Stimulated activated CD8-positive, alpha-beta memory T cell treated with anti-CD3 and anti-CD28 coated beads, Interleukin-12 subunit alpha, Interleukin-12 subunit beta, amount 100 ng/mL, for 24 hours (primary cell): ENCODE measurements at regions not wholly inside any gene's neighbourhood (a gene's known extent, or its start where the extent isn't known, plus 50 kb on each side); places are given as distances from the start of the nearest gene placed in this dataset.

ENCODE experiments used
- DNase-seq: peaks from one replicate; pipeline ENCODE4 v3.0.0-alpha.2; 2020; ENCODE audit errors: extremely low read depth

- DNase-seq = no peak
These were observed 152.0 kb downstream of the ETS2 start for GRCh38 chr21:38957575-38958322.

GRCh38 chr21:38956856-38957571 lies 151.3 kb downstream of the ETS2 start:
- DNase-seq = no peak

- DNase-seq = no peak
These were observed 150.8 kb downstream of the ETS2 start for GRCh38 chr21:38956521-38956855.

- no peak for DNase-seq
These were observed 150.3 kb downstream of the ETS2 start for GRCh38 chr21:38956007-38956406.

GRCh38 chr21:38955495-38955894 lies 149.8 kb downstream of the ETS2 start:
- no peak for DNase-seq

- DNase-seq = no peak
These were observed 148.9 kb downstream of the ETS2 start for GRCh38 chr21:38954588-38955004.

- no peak for DNase-seq
These were observed 147.8 kb downstream of the ETS2 start for GRCh38 chr21:38953516-38953915.

GRCh38 chr21:38952890-38953289 lies 147.2 kb downstream of the ETS2 start:
- no peak for DNase-seq

- no peak for DNase-seq
These were observed 145.5 kb downstream of the ETS2 start for GRCh38 chr21:38951095-38951730.

- DNase-seq = no peak
These were observed 144.8 kb downstream of the ETS2 start for GRCh38 chr21:38950435-38951094.

GRCh38 chr21:38949070-38949380 lies 143.3 kb downstream of the ETS2 start:
- no peak for DNase-seq

GRCh38 chr21:38948377-38949069 lies 142.8 kb downstream of the ETS2 start:
- no peak for DNase-seq

- no peak for DNase-seq
These were observed 140.0 kb downstream of the ETS2 start for GRCh38 chr21:38945545-38946245.

- DNase-seq = no peak
These were observed 139.2 kb downstream of the ETS2 start for GRCh38 chr21:38944903-38945302.

- no peak for DNase-seq
These were observed 138.7 kb downstream of the ETS2 start for GRCh38 chr21:38944402-38944801.

- no peak for DNase-seq
These were observed 137.1 kb downstream of the ETS2 start for GRCh38 chr21:38942748-38943211.

- no peak for DNase-seq
These were observed 133.0 kb downstream of the ETS2 start for GRCh38 chr21:38938769-38939168.

- no peak for DNase-seq
These were observed 132.6 kb downstream of the ETS2 start for GRCh38 chr21:38938343-38938742.

GRCh38 chr21:38937844-38938243 lies 132.1 kb downstream of the ETS2 start:
- no peak for DNase-seq

- DNase-seq = no peak
These were observed 131.6 kb downstream of the ETS2 start for GRCh38 chr21:38937286-38937790.

- no peak for DNase-seq
These were observed 130.5 kb downstream of the ETS2 start for GRCh38 chr21:38936240-38936639.
